Putamen (tissue), 1 donor: ENCODE measurements at regions not wholly inside any gene's neighbourhood (a gene's known extent, or its start where the extent isn't known, plus 50 kb on each side); places are given as distances from the start of the nearest gene placed in this dataset.

ENCODE experiments used
- DNase-seq: peaks from one replicate; pipeline ENCODE4 v3.0.0-alpha.2; 2016; ENCODE audit warnings: low spot score

- DNase-seq, result no peak
Observed at GRCh38 chr12:127355061-127355841, 911.7 kb upstream of the TMEM132C start.

GRCh38 chr12:127358888-127359287 is 908.1 kb upstream of the TMEM132C start:
- no peak for DNase-seq

- no peak for DNase-seq
Observed at GRCh38 chr12:127360580-127360979, 906.4 kb upstream of the TMEM132C start.

GRCh38 chr12:127362121-127362520 is 904.8 kb upstream of the TMEM132C start:
- DNase-seq, result no peak

- DNase-seq, result no peak
Observed at GRCh38 chr12:127363392-127363791, 903.6 kb upstream of the TMEM132C start.

- DNase-seq, result no peak
Observed at GRCh38 chr12:127373559-127373958, 893.4 kb upstream of the TMEM132C start.

GRCh38 chr12:127374447-127374846 is 892.5 kb upstream of the TMEM132C start:
- DNase-seq, result no peak

- DNase-seq, result peak; percentile 23
Observed at GRCh38 chr12:127381043-127381668, 885.8 kb upstream of the TMEM132C start.

- no peak for DNase-seq
Observed at GRCh38 chr12:127381681-127382080, 885.3 kb upstream of the TMEM132C start.

- DNase-seq, result no peak
Observed at GRCh38 chr12:127383281-127383680, 883.7 kb upstream of the TMEM132C start.

GRCh38 chr12:127386723-127387122 is 880.2 kb upstream of the TMEM132C start:
- DNase-seq, result no peak

GRCh38 chr12:127388985-127389384 is 878.0 kb upstream of the TMEM132C start:
- DNase-seq, result no peak

GRCh38 chr12:127389923-127390322 is 877.0 kb upstream of the TMEM132C start:
- no peak for DNase-seq

GRCh38 chr12:127393465-127393864 is 873.5 kb upstream of the TMEM132C start:
- no peak for DNase-seq

GRCh38 chr12:127393896-127394295 is 873.1 kb upstream of the TMEM132C start:
- DNase-seq, result no peak

- no peak for DNase-seq
Observed at GRCh38 chr12:127396734-127397133, 870.2 kb upstream of the TMEM132C start.

GRCh38 chr12:127398016-127398710 is 868.8 kb upstream of the TMEM132C start:
- no peak for DNase-seq

GRCh38 chr12:127399451-127399850 is 867.5 kb upstream of the TMEM132C start:
- no peak for DNase-seq

- DNase-seq, result no peak
Observed at GRCh38 chr12:127400221-127400620, 866.7 kb upstream of the TMEM132C start.

GRCh38 chr12:127401005-127401404 is 866.0 kb upstream of the TMEM132C start:
- DNase-seq, result no peak

- DNase-seq, result no peak
Observed at GRCh38 chr12:127401536-127401935, 865.4 kb upstream of the TMEM132C start.

GRCh38 chr12:127411166-127411915 is 855.6 kb upstream of the TMEM132C start:
- DNase-seq, result no peak
